Endodermal cell (in vitro differentiated cells): ENCODE measurements at regions not wholly inside any gene's neighbourhood (a gene's known extent, or its start where the extent isn't known, plus 50 kb on each side); places are given as distances from the start of the nearest gene placed in this dataset.

Source experiments
- DNase-seq: peaks from one replicate; pipeline ENCODE4 v3.0.0-alpha.2; 2017
- H3K27ac ChIP-seq: 2 replicates; pipeline ENCODE4 v1.5.1; 2013; ENCODE audit warnings: mild to moderate bottlenecking, low read depth, low read length, moderate library complexity
- H3K27me3 ChIP-seq: 2 replicates; pipeline ENCODE4 v1.6.1; 2013; ENCODE audit warnings: mild to moderate bottlenecking, low read length, moderate library complexity; ENCODE audit not compliant: insufficient read depth, control insufficient read depth, poor library complexity, severe bottlenecking
- H3K36me3 ChIP-seq: 2 replicates; pipeline ENCODE4 v1.7.0; 2013; ENCODE audit warnings: mild to moderate bottlenecking, low read length, moderate library complexity; ENCODE audit not compliant: control insufficient read depth, insufficient read depth
- H3K4me1 ChIP-seq: one replicate; pipeline ENCODE4 v1.7.0; 2013; ENCODE audit warnings: low read length; ENCODE audit not compliant: control insufficient read depth, insufficient read depth
- H3K4me3 ChIP-seq: 2 replicates; pipeline ENCODE4 v1.5.1; 2013; ENCODE audit warnings: mild to moderate bottlenecking, low read length, moderate library complexity
- H3K9ac ChIP-seq: 2 replicates; pipeline ENCODE4 v1.6.1; 2013; ENCODE audit warnings: mild to moderate bottlenecking, low read length, moderate library complexity; ENCODE audit not compliant: poor library complexity, severe bottlenecking; ENCODE audit errors: extremely low read depth
- H3K9me3 ChIP-seq: 2 replicates; pipeline ENCODE4 v1.6.1; 2013; ENCODE audit warnings: mild to moderate bottlenecking, low read length, moderate library complexity; ENCODE audit not compliant: control insufficient read depth
- H3K27ac Mint-ChIP-seq: 2 replicates; pipeline ENCODE4 v1.8.0; 2020; ENCODE audit warnings: mixed read lengths
- H3K27me3 Mint-ChIP-seq: 2 replicates; pipeline ENCODE4 v1.8.0; 2021; ENCODE audit warnings: mild to moderate bottlenecking, mixed read lengths; ENCODE audit not compliant: insufficient read depth
- H3K36me3 Mint-ChIP-seq: 2 replicates; pipeline ENCODE4 v1.8.0; 2020; ENCODE audit warnings: low read depth, mixed read lengths
- H3K4me1 Mint-ChIP-seq: 2 replicates; pipeline ENCODE4 v1.8.0; 2020; ENCODE audit warnings: mixed read lengths
- H3K4me3 Mint-ChIP-seq: 2 replicates; pipeline ENCODE4 v1.8.0; 2020; ENCODE audit warnings: mild to moderate bottlenecking, moderate library complexity, mixed read lengths
- H3K9me3 Mint-ChIP-seq: 2 replicates; pipeline ENCODE4 v1.8.0; 2020; ENCODE audit warnings: mild to moderate bottlenecking, mixed read lengths
- WGBS, 2 experiments: methylation state at CpG; one replicate each; pipeline versions ENCODE4 v1.1.5 to v1.1.7; 2013; ENCODE audit warnings: missing lambda C conversion rate in 2 of 2, mixed read lengths in 1 of 2; ENCODE audit not compliant: insufficient coverage in 1 of 2, insufficient read length in 1 of 2; 5-methylcytosine and 5-hydroxymethylcytosine counted together
- TF ChIP-seq, protein P1 (sequence below): fragments of 200-600 bp; sonication (generic); conservative IDR thresholded peaks from 2 replicates; pipeline ENCODE4 v1.5.0; 2021; ENCODE audit warnings: antibody characterized with exemption, mild to moderate bottlenecking

DNA sequence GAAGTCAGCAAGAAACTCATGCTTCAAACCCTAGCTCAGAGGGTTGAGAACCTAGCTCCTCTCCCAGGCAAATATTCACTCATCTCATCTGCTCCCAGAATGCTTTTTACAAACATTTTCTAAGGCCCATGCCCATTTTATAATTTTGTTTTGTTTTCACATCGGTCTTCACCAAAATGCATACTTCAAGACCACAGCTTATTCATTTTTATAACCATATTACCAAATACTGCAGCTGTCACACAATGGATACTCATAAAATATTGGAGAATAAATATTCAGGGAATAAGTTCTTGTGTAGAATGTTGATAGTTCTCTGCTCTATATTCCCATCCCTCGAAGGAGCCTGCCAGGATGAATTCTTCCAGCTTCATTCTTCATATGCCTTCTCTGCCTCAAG, 50.8 kb upstream of the HOXC13 start:
- Histone ChIP-seq H3K9ac (no peak overlapping the region), H3K36me3 (no peaks in the 10 kb centered on the region), H3K9me3 (no peaks in the 10 kb centered on the region), H3K27me3 (peaks cover 90% of the 10 kb centered on the region), H3K27ac (no peak overlapping the region), H3K4me1 (no peaks in the 10 kb centered on the region), H3K4me3 (no peak overlapping the region)
- no peaks in the 10 kb centered on the region for H3K9me3 Mint-ChIP-seq
- H3K4me1 Mint-ChIP-seq, result no peaks in the 10 kb centered on the region
- no peak overlapping the region for H3K4me3 Mint-ChIP-seq
- TF ChIP-seq, protein P1, sequence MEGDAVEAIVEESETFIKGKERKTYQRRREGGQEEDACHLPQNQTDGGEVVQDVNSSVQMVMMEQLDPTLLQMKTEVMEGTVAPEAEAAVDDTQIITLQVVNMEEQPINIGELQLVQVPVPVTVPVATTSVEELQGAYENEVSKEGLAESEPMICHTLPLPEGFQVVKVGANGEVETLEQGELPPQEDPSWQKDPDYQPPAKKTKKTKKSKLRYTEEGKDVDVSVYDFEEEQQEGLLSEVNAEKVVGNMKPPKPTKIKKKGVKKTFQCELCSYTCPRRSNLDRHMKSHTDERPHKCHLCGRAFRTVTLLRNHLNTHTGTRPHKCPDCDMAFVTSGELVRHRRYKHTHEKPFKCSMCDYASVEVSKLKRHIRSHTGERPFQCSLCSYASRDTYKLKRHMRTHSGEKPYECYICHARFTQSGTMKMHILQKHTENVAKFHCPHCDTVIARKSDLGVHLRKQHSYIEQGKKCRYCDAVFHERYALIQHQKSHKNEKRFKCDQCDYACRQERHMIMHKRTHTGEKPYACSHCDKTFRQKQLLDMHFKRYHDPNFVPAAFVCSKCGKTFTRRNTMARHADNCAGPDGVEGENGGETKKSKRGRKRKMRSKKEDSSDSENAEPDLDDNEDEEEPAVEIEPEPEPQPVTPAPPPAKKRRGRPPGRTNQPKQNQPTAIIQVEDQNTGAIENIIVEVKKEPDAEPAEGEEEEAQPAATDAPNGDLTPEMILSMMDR, result no peak
- no peak overlapping the region for H3K27ac Mint-ChIP-seq
- peaks cover 68% of the 10 kb centered on the region for H3K27me3 Mint-ChIP-seq
- DNase-seq, result no peak
- WGBS, 2 experiments, result 71 to 89% methylated on average over 2 of the region's 2 CpGs
- no peaks in the 10 kb centered on the region for H3K36me3 Mint-ChIP-seq
